ENCODE measurements at regions not wholly inside any gene's neighbourhood (a gene's known extent, or its start where the extent isn't known, plus 50 kb on each side); places are given as distances from the start of the nearest gene placed in this dataset.

DNA sequence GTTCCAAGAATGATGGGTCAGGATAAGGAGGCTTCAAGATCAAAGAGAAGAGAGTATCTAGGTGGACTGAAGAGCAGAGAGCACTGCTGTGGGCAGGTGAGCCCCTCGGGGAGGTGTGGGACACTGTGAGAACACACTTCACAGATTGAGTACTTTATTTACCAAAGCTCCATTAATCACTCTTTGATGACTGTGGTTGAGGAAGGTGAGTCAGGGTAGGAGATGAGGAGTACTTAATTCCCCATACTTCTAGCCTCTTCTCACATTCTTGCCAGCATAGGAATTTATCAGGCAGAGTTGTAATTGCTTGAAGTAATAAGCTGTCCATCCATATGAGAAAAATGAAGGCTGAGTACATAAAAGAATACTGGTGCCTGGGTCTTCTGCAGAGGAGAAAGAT is 375.3 kb downstream of the PCDH10 start:
- DNase-seq (ENCODE audit: low read depth in 1 of 2, low spot score in 1 of 2): no peak
- H3K4me3 ChIP-seq (replicated peaks; ENCODE audit: insufficient read depth, low read length): no peak overlapping the region
- TF ChIP-seq REST (IDR thresholded peaks at IDR 0.05; ENCODE audit: insufficient replicate concordance, low read depth): no peak
- no peak for TF ChIP-seq POLR2AphosphoS5 (IDR thresholded peaks at IDR 0.05; ENCODE audit: low read depth)
- TF ChIP-seq SPI1 (IDR thresholded peaks at IDR 0.05; ENCODE audit: borderline replicate concordance, low read depth): no peak
- no peak for TF ChIP-seq CTCF (IDR thresholded peaks at IDR 0.05; ENCODE audit: insufficient read depth, low read length)
- no peak for TF ChIP-seq GABPA (IDR thresholded peaks at IDR 0.05; ENCODE audit: low read depth)
- no peak overlapping the region for H3K27ac ChIP-seq (replicated peaks)
- no peaks in the 10 kb centered on the region for H3K27me3 ChIP-seq (ENCODE audit: insufficient read depth, poor library complexity, severe bottlenecking)

DNA sequence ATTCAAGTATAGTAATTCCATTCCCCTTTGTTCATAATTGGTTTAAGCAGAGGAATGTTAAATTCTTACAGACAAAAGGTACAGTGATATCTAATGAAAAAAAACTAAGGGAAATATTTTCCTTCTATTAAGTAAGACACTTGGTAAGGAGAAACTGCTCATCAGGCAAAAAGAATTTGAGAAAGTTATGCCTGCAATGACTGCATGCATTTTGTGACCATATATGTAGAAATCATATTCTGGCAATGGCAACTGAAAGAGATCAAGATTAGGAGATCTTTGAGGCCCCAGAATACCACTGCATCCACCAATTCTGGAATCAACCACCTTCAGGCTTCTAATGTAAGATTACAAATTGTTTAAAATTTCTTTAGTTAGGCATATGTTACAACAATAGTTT is 364.8 kb downstream of the PCDH10 start:
- H3K27ac ChIP-seq (replicated peaks): no peak overlapping the region
- H3K27me3 ChIP-seq (ENCODE audit: insufficient read depth, poor library complexity, severe bottlenecking): no peaks in the 10 kb centered on the region
- no peak for TF ChIP-seq CTCF (IDR thresholded peaks at IDR 0.05; ENCODE audit: insufficient read depth, low read length)
- TF ChIP-seq POLR2AphosphoS5 (IDR thresholded peaks at IDR 0.05; ENCODE audit: low read depth): no peak
- TF ChIP-seq REST (IDR thresholded peaks at IDR 0.05; ENCODE audit: insufficient replicate concordance, low read depth): no peak
- no peak for TF ChIP-seq GABPA (IDR thresholded peaks at IDR 0.05; ENCODE audit: low read depth)
- TF ChIP-seq SPI1 (IDR thresholded peaks at IDR 0.05; ENCODE audit: borderline replicate concordance, low read depth): no peak
- H3K4me3 ChIP-seq (replicated peaks; ENCODE audit: insufficient read depth, low read length): no peak overlapping the region
- no peak for DNase-seq (ENCODE audit: low read depth in 1 of 2, low spot score in 1 of 2)

DNA sequence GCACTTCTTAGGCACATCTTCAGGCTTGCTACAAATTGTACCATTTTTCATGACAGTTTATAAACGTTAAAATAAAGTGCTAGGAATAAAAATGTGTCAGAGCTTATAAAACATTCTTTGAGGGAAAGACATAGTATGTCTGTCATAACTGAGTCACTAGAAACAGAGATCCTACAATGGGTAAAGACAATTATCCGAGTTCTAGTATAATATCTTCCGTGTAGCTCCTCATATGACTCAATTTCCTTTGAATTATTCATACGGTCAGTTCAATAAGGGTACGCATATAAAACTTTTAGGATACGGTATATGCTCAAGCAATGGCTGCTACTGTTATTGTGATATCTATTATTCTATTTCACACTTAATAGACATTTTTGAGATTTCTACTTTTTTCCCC is 349.1 kb downstream of the PCDH10 start:
- TF ChIP-seq GABPA (IDR thresholded peaks at IDR 0.05; ENCODE audit: low read depth): no peak
- no peak for TF ChIP-seq CTCF (IDR thresholded peaks at IDR 0.05; ENCODE audit: insufficient read depth, low read length)
- no peak for TF ChIP-seq REST (IDR thresholded peaks at IDR 0.05; ENCODE audit: insufficient replicate concordance, low read depth)
- TF ChIP-seq POLR2AphosphoS5 (IDR thresholded peaks at IDR 0.05; ENCODE audit: low read depth): no peak
- TF ChIP-seq SPI1 (IDR thresholded peaks at IDR 0.05; ENCODE audit: borderline replicate concordance, low read depth): no peak
- H3K27me3 ChIP-seq (ENCODE audit: insufficient read depth, poor library complexity, severe bottlenecking): no peaks in the 10 kb centered on the region

More for the DNA sequence above, 349.1 kb downstream of the PCDH10 start:
- DNase-seq (ENCODE audit: low read depth in 1 of 2, low spot score in 1 of 2): no peak
- H3K4me3 ChIP-seq (replicated peaks; ENCODE audit: insufficient read depth, low read length): no peak overlapping the region
- no peak overlapping the region for H3K27ac ChIP-seq (replicated peaks)
